ENCODE measurements at regions not wholly inside any gene's neighbourhood (a gene's known extent, or its start where the extent isn't known, plus 50 kb on each side); places are given as distances from the start of the nearest gene placed in this dataset.

DNA sequence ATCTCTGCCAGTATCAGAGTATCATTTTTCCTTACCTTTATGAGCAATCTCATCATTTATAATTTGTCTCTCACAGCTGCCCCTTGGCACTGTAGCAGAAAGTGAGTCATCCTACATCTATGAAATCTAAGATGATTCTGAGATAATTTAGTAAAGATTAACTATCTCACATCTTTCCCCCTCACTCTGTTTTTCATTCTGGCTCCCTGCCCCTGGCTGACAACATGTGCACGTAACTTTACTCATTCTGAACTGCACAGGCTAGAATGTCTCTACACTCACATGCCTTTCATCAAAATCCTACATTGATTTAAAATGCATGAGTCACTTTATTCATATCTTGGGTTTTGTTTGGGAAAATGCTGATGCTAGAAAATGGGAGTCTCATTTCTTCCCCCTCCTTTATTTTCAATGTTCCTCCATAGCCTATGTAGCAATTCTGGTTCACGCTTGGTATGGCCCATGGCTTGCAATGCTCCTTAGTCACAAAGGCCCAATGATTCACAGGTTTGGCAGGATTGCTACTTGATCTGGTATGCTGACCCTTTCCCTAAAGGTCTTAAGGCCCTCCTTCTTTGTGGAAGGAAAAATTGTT is 838.5 kb downstream of the TUSC7 start:
- ChIA-PET CTCF (no interaction called here), POLR2A (no interaction called here)
- no peak for TF ChIP-seq CTBP1 (IDR thresholded peaks at IDR 0.05; ENCODE audit: borderline replicate concordance)
- TF ChIP-seq FOXK2 (IDR thresholded peaks at IDR 0.05) = no peak
- TF ChIP-seq FOXA1 (IDR thresholded peaks at IDR 0.05) = no peak
- no peak for TF ChIP-seq HDGF (IDR thresholded peaks at IDR 0.05; ENCODE audit: borderline replicate concordance)
- no peak for DNase-seq (ENCODE audit: extremely low spot score)

DNA sequence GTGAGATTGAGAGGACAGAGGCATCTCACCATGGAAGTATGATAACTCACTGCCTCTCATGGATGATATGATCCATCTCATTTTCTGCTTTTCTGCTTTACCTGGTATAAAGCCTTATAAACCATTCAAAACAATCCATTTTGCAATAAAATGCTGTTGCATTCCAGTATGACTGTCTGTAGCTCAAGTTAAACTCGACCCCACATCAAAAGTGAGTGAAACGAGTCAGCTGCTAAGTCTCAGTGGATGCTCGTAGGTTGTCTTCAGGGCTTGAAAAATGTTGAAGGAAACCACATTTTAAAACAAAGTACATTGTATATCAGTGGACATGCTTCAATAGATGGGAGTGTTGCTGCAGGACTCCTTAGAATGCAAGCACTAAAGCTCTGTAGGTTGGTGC is 839.0 kb downstream of the TUSC7 start:
- ChIA-PET CTCF (interaction anchor here (0.6 kb wide), 1 partner anchor 344 kb away, joined by 3 read pairs; no protein-coding TSS in a partner anchor), POLR2A (no interaction called here)
- TF ChIP-seq NFRKB (IDR thresholded peaks at IDR 0.05) = no peak
- no peak for DNase-seq (ENCODE audit: extremely low spot score)

DNA sequence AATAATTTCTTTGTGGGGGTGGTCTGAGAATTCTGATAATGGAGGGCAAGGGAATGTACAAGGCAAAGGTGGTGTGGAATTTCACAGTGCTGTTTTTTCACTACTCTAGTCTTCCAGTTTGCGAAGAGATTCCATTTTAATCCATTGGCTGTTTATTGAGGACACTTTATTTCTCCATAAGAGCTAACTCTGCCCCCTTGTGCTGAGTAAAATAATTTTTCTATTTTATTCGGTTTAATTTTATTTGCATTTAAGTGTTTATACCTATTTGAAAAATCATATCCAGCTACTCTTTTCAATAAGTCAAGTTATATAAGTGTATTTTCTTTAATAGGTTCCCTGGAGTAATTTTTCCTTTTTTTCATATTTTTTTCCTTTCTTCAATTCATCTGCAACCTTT is 840.1 kb downstream of the TUSC7 start:
- DNase-seq (ENCODE audit: extremely low spot score) = no peak
- ChIA-PET POLR2A (no interaction called here), CTCF (no interaction called here)
- no peak for TF ChIP-seq FOXM1 (IDR thresholded peaks at IDR 0.05; ENCODE audit: borderline replicate concordance)
- no peak for TF ChIP-seq NFRKB (IDR thresholded peaks at IDR 0.05)
- no peak for TF ChIP-seq TARDBP (IDR thresholded peaks at IDR 0.05)
- TF ChIP-seq LEF1 (IDR thresholded peaks at IDR 0.05; ENCODE audit: borderline replicate concordance) = no peak
- no peak for TF ChIP-seq ZNF384 (IDR thresholded peaks at IDR 0.05)
- TF ChIP-seq HDGF (IDR thresholded peaks at IDR 0.05; ENCODE audit: borderline replicate concordance) = no peak
- no peak for TF ChIP-seq ARNT (IDR thresholded peaks at IDR 0.05)
- TF ChIP-seq ELF4 (IDR thresholded peaks at IDR 0.05) = no peak
- TF ChIP-seq L3MBTL2 (conservative IDR thresholded peaks at IDR 0.05) = no peak
- TF ChIP-seq, protein P1, sequence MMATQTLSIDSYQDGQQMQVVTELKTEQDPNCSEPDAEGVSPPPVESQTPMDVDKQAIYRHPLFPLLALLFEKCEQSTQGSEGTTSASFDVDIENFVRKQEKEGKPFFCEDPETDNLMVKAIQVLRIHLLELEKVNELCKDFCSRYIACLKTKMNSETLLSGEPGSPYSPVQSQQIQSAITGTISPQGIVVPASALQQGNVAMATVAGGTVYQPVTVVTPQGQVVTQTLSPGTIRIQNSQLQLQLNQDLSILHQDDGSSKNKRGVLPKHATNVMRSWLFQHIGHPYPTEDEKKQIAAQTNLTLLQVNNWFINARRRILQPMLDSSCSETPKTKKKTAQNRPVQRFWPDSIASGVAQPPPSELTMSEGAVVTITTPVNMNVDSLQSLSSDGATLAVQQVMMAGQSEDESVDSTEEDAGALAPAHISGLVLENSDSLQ (IDR thresholded peaks at IDR 0.05) = no peak
- TF ChIP-seq FOXK2 (IDR thresholded peaks at IDR 0.05) = no peak

DNA sequence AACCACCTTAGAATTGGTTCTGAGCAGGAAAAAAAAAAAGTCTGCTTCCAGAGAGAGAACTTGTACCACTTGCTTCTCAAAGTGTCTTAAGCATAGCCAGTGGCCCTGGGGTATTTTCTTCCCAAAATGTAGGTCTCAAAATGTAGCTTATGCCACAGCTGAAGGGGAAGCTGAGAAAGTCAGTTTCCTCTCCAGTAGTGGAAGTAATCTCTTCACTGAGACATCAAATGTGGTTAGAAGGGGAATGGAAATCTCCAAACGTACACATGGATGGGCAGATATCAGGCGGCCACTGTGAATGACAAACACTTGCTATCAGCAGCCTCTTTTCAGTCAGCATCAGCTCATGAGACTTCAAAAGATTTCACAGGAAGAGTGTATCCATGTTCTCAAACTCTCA is 841.2 kb downstream of the TUSC7 start:
- CTCF ChIA-PET = no interaction called here
- DNase-seq (ENCODE audit: extremely low spot score) = no peak
- POLR2A ChIA-PET = no interaction called here
- TF ChIP-seq L3MBTL2 (conservative IDR thresholded peaks at IDR 0.05) = no peak
- TF ChIP-seq FOXK2 (IDR thresholded peaks at IDR 0.05) = no peak
- TF ChIP-seq ZNF384 (IDR thresholded peaks at IDR 0.05) = no peak
- TF ChIP-seq, protein P1 (IDR thresholded peaks at IDR 0.05) = no peak
- TF ChIP-seq CTBP1 (IDR thresholded peaks at IDR 0.05; ENCODE audit: borderline replicate concordance) = no peak
- TF ChIP-seq HDGF (IDR thresholded peaks at IDR 0.05; ENCODE audit: borderline replicate concordance) = no peak
- no peak for TF ChIP-seq ARNT (IDR thresholded peaks at IDR 0.05)
- no peak for TF ChIP-seq SUZ12 (IDR thresholded peaks at IDR 0.05)
- TF ChIP-seq FOXA1 (IDR thresholded peaks at IDR 0.05) = no peak
- no peak for TF ChIP-seq BHLHE40 (IDR thresholded peaks at IDR 0.05; ENCODE audit: borderline replicate concordance)
- TF ChIP-seq SP1 (IDR thresholded peaks at IDR 0.05) = no peak
- no peak for TF ChIP-seq FOXM1 (IDR thresholded peaks at IDR 0.05; ENCODE audit: borderline replicate concordance)
- TF ChIP-seq ELF4 (IDR thresholded peaks at IDR 0.05) = no peak
- TF ChIP-seq LEF1 (IDR thresholded peaks at IDR 0.05; ENCODE audit: borderline replicate concordance) = no peak
- TF ChIP-seq TARDBP (IDR thresholded peaks at IDR 0.05) = no peak

DNA sequence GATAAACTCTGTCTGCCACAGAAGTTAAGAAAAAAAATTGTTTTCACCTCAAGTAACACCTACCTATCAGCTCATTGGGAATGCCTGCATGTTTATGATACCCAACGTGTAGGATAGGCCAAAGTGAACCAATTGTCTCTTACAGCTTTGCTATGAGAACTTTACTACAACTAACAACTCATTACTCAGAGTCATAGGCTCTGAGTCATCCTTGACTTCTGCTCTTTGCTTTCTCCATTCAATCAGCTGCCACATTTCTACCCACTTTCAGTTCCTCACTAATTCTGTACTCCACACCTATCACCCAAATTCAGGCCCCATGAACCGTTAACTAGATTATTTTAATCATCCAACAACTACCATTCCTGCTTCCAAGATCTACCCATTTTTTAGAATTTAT is 843.9 kb downstream of the TUSC7 start:
- ChIA-PET CTCF (interaction anchor here (1.0 kb wide), 1 partner anchor 783 kb away, joined by 3 read pairs; no protein-coding TSS in a partner anchor), POLR2A (no interaction called here)
- DNase-seq (ENCODE audit: extremely low spot score) = no peak

DNA sequence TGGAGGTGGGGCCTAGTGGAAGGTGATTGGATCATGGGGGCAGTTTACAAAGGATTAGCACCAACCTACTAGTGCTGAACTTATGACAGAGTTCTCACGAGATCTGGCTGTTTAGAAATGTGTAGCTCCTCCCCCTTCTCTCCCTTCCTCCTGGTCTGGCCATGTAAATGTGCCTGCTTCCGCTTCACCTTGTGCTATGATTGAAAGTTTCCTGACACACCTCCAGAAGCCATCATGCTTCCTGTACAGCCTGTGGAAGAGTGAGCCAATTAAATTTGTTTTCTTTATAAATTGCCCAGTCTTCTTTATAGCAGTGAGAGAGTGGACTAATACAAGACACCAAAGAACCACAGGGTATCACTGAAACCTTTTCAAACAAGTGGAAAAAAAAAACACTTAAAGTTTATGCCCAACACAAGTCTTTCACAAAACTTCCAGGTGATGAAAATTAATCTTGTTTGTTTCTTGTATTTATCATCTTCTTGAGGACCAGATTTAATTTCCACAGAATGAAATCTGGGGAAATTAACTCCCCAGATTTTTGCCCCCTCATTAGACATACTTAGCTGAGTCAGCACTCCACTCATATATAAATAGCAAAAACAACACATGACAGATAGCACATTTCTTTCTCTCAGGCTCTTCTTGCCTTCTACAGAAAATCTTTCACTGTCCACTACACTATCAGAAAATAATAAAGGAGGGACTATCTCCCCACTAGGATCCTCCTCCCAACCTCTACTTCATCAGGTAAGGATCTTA is 847.2 kb downstream of the TUSC7 start:
- no peak for DNase-seq (ENCODE audit: extremely low spot score)
- ChIA-PET POLR2A (no interaction called here), CTCF (no interaction called here)
- TF ChIP-seq FOXK2 (IDR thresholded peaks at IDR 0.05) (no peak), FOXA1 (IDR thresholded peaks at IDR 0.05) (no peak), CTBP1 (IDR thresholded peaks at IDR 0.05; ENCODE audit: borderline replicate concordance) (no peak), TARDBP (IDR thresholded peaks at IDR 0.05) (no peak), FOXM1 (IDR thresholded peaks at IDR 0.05; ENCODE audit: borderline replicate concordance) (no peak), NFRKB (IDR thresholded peaks at IDR 0.05) (no peak), SUZ12 (IDR thresholded peaks at IDR 0.05) (no peak), ELF4 (IDR thresholded peaks at IDR 0.05) (no peak), SP1 (IDR thresholded peaks at IDR 0.05) (no peak), BHLHE40 (IDR thresholded peaks at IDR 0.05; ENCODE audit: borderline replicate concordance) (no peak)
- TF ChIP-seq, protein P1 (IDR thresholded peaks at IDR 0.05) = no peak

More for the DNA sequence above, 843.9 kb downstream of the TUSC7 start:
- TF ChIP-seq SP1 (IDR thresholded peaks at IDR 0.05) (no peak), FOXK2 (IDR thresholded peaks at IDR 0.05) (no peak), FOXM1 (IDR thresholded peaks at IDR 0.05; ENCODE audit: borderline replicate concordance) (no peak), ARNT (IDR thresholded peaks at IDR 0.05) (no peak), LEF1 (IDR thresholded peaks at IDR 0.05; ENCODE audit: borderline replicate concordance) (no peak), ELF4 (IDR thresholded peaks at IDR 0.05) (no peak), HDGF (IDR thresholded peaks at IDR 0.05; ENCODE audit: borderline replicate concordance) (no peak), CTBP1 (IDR thresholded peaks at IDR 0.05; ENCODE audit: borderline replicate concordance) (no peak), FOXA1 (IDR thresholded peaks at IDR 0.05) (no peak), BHLHE40 (IDR thresholded peaks at IDR 0.05; ENCODE audit: borderline replicate concordance) (no peak), TARDBP (IDR thresholded peaks at IDR 0.05) (no peak), SUZ12 (IDR thresholded peaks at IDR 0.05) (no peak), NFRKB (IDR thresholded peaks at IDR 0.05) (no peak)
- TF ChIP-seq, protein P1 (IDR thresholded peaks at IDR 0.05) = no peak
